ENCODE measurements at regions not wholly inside any gene's neighbourhood (a gene's known extent, or its start where the extent isn't known, plus 50 kb on each side); places are given as distances from the start of the nearest gene placed in this dataset.
A peak's percentile ranks its signal among the peaks of the same experiment; 100 is the strongest.

DNA sequence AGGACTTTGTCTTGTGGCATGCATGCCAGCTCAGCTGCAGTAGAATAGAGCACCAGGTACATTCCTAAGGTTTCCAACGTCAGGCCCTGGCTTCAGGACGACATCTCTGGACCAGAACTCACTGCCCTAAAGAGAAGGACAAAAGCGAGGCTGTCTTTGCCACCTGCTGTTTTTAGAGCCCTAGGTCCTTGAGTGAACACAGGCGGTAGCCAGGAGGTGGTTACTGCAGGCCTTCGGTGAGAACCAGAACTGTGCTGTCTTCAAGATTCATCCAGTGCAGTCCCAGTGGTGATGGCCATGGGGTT is 288.9 kb upstream of the CDH18 start:
- TF ChIP-seq FOXJ3 (CRISPR knock-in tag; IDR thresholded peaks at IDR 0.05) = no peak
- TF ChIP-seq IRF3 (IDR thresholded peaks at IDR 0.05; ENCODE audit: low read depth, low read length) = no peak
- TF ChIP-seq FOSL2 (IDR thresholded peaks at IDR 0.05; ENCODE audit: borderline replicate concordance, low read depth) = no peak
- TF ChIP-seq SIN3A (IDR thresholded peaks at IDR 0.05; ENCODE audit: borderline replicate concordance, low read depth, low read length) = no peak
- TF ChIP-seq JUND (IDR thresholded peaks at IDR 0.05) = no peak
- no peak for TF ChIP-seq TAF1 (IDR thresholded peaks at IDR 0.05; ENCODE audit: borderline replicate concordance, low read depth, low read length)
- no peaks in the 10 kb centered on the region for H3K79me2 ChIP-seq (ENCODE audit: insufficient read depth)
- CTCF ChIA-PET = no interaction called here
- H3K36me3 ChIP-seq (replicated peaks in 1 of 2; ENCODE audit: control insufficient read depth in 1 of 2, insufficient read depth in 2 of 2, low read length in 1 of 2) = no peaks in the 10 kb centered on the region
- H3F3A ChIP-seq (replicated peaks; ENCODE audit: insufficient read depth) = peaks cover 10% of the 10 kb centered on the region
- 0 out of 2 replicates have a peak overlapping the region, but pooled peaks have one; percentile 18 for H2AFZ ChIP-seq (ENCODE audit: low read depth)
- no peaks in the 10 kb centered on the region for H3K27me3 ChIP-seq (ENCODE audit: insufficient read depth)
- no peaks in the 10 kb centered on the region for H4K20me1 ChIP-seq (ENCODE audit: insufficient read depth)
- DNase-seq = no peak
- 43% methylated on average over 4 of the region's 5 CpGs for WGBS (ENCODE audit: low lambda C conversion rate)
- POLR2A ChIA-PET = no interaction called here
- H3K4me2 ChIP-seq = 0 out of 2 replicates have a peak overlapping the region, but pooled peaks have one; percentile 8
- H3K4me1 ChIP-seq (ENCODE audit: control insufficient read depth in 1 of 2, insufficient read depth in 2 of 2, low read depth in 1 of 2, low read length in 1 of 2) = no peaks in the 10 kb centered on the region
- no peaks in the 10 kb centered on the region for H3K9me2 ChIP-seq
- no peak overlapping the region for H3K9ac ChIP-seq
- H3K9me3 ChIP-seq = no peaks in the 10 kb centered on the region
- H3K27ac ChIP-seq (ENCODE audit: low read depth in 2 of 2, low read length in 1 of 2) = peak overlapping the region in 1 of 2 experiments; percentile 55; a peak in 2 of 4 replicates
- no peak overlapping the region for H3K4me3 ChIP-seq (ENCODE audit: low read depth in 2 of 2, low read length in 1 of 2)

- Histone ChIP-seq H4K20me1 (ENCODE audit: insufficient read depth) (no peaks in the 10 kb centered on the region), H3K4me1 (ENCODE audit: control insufficient read depth in 1 of 2, insufficient read depth in 2 of 2, low read depth in 1 of 2, low read length in 1 of 2) (no peaks in the 10 kb centered on the region), H3K27me3 (ENCODE audit: insufficient read depth) (no peaks in the 10 kb centered on the region), H3K4me3 (ENCODE audit: low read depth in 2 of 2, low read length in 1 of 2) (no peak overlapping the region), H3K36me3 (replicated peaks in 1 of 2; ENCODE audit: control insufficient read depth in 1 of 2, insufficient read depth in 2 of 2, low read length in 1 of 2) (no peaks in the 10 kb centered on the region), H3K9ac (no peak overlapping the region), H2AFZ (ENCODE audit: low read depth) (0 out of 2 replicates have a peak overlapping the region, but pooled peaks have one; percentile 18), H3K27ac (ENCODE audit: low read depth in 2 of 2, low read length in 1 of 2) (peak overlapping the region in 1 of 2 experiments; percentile 55; a peak in 2 of 4 replicates), H3K9me3 (no peaks in the 10 kb centered on the region), H3F3A (replicated peaks; ENCODE audit: insufficient read depth) (peaks cover 10% of the 10 kb centered on the region), H3K4me2 (0 out of 2 replicates have a peak overlapping the region, but pooled peaks have one; percentile 8), H3K79me2 (ENCODE audit: insufficient read depth) (no peaks in the 10 kb centered on the region), H3K9me2 (no peaks in the 10 kb centered on the region)
- no peak for DNase-seq
- CTCF ChIA-PET = no interaction called here
- 45% methylated on average over 3 of the region's 3 CpGs for WGBS (ENCODE audit: low lambda C conversion rate)
- POLR2A ChIA-PET = no interaction called here
- TF ChIP-seq MAX (IDR thresholded peaks at IDR 0.05; ENCODE audit: low read depth) (0 out of 2 replicates have a peak, but pooled peaks have one; percentile 18), RCOR1 (IDR thresholded peaks at IDR 0.05; ENCODE audit: low read length) (no peak), NFIC (IDR thresholded peaks at IDR 0.05; ENCODE audit: borderline replicate concordance) (peak; percentile 83), ELF1 (IDR thresholded peaks at IDR 0.05) (no peak), FOSL2 (IDR thresholded peaks at IDR 0.05; ENCODE audit: borderline replicate concordance, low read depth) (peak; percentile 78; the same call in 1 of the 2 replicates), EP300 (IDR thresholded peaks at IDR 0.05; ENCODE audit: borderline replicate concordance in 1 of 2, low read depth in 1 of 2, low read length in 1 of 2) (peak in 1 of 2 experiments; percentile 41; a peak in 1 of 4 replicates), FOXM1 (IDR thresholded peaks at IDR 0.05; ENCODE audit: low read depth) (no peak), REST (IDR thresholded peaks at IDR 0.05; ENCODE audit: low read depth, low read length) (no peak), TCF12 (IDR thresholded peaks at IDR 0.05) (peak; percentile 52), POLR2AphosphoS5 (IDR thresholded peaks at IDR 0.05; ENCODE audit: low read depth, low read length) (no peak), ZBTB33 (IDR thresholded peaks at IDR 0.05; ENCODE audit: borderline replicate concordance, low read depth) (no peak), PBX3 (IDR thresholded peaks at IDR 0.05) (peak; percentile 33; the same call in 1 of the 2 replicates), GATA2 (CRISPR knock-in tag; IDR thresholded peaks at IDR 0.05) (no peak), JUND (IDR thresholded peaks at IDR 0.05) (peak; percentile 73), TEAD4 (IDR thresholded peaks at IDR 0.05; ENCODE audit: borderline replicate concordance, insufficient read depth) (peak; percentile 61; the same call in 1 of the 2 replicates)
Measured at GRCh38 chr5:20276061-20276958, 288.3 kb upstream of the CDH18 start.
